ENCODE measurements at regions not wholly inside any gene's neighbourhood (a gene's known extent, or its start where the extent isn't known, plus 50 kb on each side); places are given as distances from the start of the nearest gene placed in this dataset.
"Not testable (repeated sequence)": the region's sequence is repeated elsewhere in the genome, so short reads cannot be mapped to it uniquely, and the experiment has no call there.

GRCh38 chr7:25598765-25599164 is 370.5 kb upstream of the NPVF start:
- no peak for ATAC-seq
- H3K27ac ChIP-seq, result no peak overlapping the region
- intact Hi-C loops (cut with DNase I), result no loop called here
- peaks cover 0 to 5% of the 10 kb centered on the region in 2 donors for H3K4me1 ChIP-seq
- H3K9me3 ChIP-seq, result no peaks in the 10 kb centered on the region
- DNase-seq, result no peak
- no peak overlapping the region for H3K4me3 ChIP-seq
- no peaks in the 10 kb centered on the region for H3K36me3 ChIP-seq
- TF ChIP-seq, protein P1, sequence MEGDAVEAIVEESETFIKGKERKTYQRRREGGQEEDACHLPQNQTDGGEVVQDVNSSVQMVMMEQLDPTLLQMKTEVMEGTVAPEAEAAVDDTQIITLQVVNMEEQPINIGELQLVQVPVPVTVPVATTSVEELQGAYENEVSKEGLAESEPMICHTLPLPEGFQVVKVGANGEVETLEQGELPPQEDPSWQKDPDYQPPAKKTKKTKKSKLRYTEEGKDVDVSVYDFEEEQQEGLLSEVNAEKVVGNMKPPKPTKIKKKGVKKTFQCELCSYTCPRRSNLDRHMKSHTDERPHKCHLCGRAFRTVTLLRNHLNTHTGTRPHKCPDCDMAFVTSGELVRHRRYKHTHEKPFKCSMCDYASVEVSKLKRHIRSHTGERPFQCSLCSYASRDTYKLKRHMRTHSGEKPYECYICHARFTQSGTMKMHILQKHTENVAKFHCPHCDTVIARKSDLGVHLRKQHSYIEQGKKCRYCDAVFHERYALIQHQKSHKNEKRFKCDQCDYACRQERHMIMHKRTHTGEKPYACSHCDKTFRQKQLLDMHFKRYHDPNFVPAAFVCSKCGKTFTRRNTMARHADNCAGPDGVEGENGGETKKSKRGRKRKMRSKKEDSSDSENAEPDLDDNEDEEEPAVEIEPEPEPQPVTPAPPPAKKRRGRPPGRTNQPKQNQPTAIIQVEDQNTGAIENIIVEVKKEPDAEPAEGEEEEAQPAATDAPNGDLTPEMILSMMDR (IDR thresholded peaks at IDR 0.05), result no peak
- peaks cover 0 to 12% of the 10 kb centered on the region in 2 donors for H3K27me3 ChIP-seq

- Histone ChIP-seq H3K27me3 (peaks cover 0 to 12% of the 10 kb centered on the region in 2 donors), H3K4me1 (peaks cover 0 to 5% of the 10 kb centered on the region in 2 donors), H3K9me3 (no peaks in the 10 kb centered on the region), H3K4me3 (no peak overlapping the region), H3K36me3 (no peaks in the 10 kb centered on the region), H3K27ac (no peak overlapping the region)
- ATAC-seq (no peak), DNase-seq (no peak)
- TF ChIP-seq, protein P1 (IDR thresholded peaks at IDR 0.05), result no peak
- intact Hi-C loops (cut with DNase I), result no loop called here
Observed at GRCh38 chr7:25600262-25600920, 372.1 kb upstream of the NPVF start.

DNA sequence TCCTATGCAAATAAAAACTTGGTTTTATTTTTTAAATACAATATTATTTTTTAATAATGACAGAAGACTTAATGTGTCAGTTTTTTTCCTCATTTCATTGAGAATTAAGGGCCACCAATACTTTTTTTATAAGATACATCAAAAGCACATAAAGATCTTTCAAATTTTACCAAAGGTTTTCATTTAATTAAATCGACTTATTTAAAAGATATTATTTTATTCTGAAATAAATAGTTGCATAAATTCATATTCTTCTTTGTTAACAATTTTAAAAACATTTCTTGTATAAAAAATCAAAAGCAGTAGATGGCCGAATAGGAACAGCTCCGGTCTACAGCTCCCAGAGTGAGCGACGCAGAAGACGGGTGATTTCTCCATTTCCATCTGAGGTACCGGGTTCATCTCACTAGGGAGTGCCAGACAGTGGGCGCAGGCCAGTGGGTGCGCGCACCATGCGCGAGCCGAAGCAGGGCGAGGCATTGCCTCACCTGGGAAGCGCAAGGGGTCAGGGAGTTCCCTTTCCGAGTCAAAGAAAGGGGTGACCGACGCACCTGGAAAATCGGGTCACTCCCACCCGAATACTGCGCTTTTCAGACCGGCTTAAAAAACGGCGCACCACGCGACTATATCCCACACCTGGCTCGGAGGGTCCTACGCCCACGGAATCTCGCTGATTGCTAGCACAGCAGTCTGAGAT is 374.6 kb upstream of the NPVF start:
- H3K36me3 ChIP-seq; H3K9me3 ChIP-seq; H3K27ac ChIP-seq; H3K4me1 ChIP-seq; intact Hi-C loops (cut with DNase I); ATAC-seq; DNase-seq: not testable (repeated sequence)
- H3K27me3 ChIP-seq, result peaks cover 0 to 12% of the 10 kb centered on the region in 2 donors
- peak overlapping the region; percentile 27 to 30 for H3K4me3 ChIP-seq

- intact Hi-C loops (cut with DNase I); DNase-seq; H3K9me3 ChIP-seq; H3K36me3 ChIP-seq; ATAC-seq; H3K27ac ChIP-seq; H3K4me1 ChIP-seq: not testable (repeated sequence)
- Histone ChIP-seq H3K4me3 (peak overlapping the region; percentile 27 to 30), H3K27me3 (peaks cover 0 to 12% of the 10 kb centered on the region in 2 donors)
Observed at GRCh38 chr7:25603427-25603740, 375.1 kb upstream of the NPVF start.

DNA sequence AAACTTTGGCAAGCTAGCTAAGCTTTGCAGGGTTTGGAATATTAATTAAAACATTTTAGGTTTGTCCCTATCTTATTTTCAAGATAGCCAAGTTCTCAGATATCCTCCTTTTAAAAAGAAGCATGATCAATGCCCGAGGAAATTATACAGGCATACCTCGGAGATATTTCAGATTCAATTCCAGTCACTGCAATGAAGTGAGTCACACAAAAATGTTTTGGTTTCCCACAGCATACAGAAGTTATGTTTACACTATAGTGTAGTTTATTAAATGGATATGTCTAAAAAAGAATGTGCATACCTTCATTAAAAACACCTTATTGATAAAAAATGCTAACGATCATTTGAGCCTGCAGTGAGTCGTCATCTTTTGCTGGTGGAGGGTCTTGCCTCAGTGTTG is 382.9 kb upstream of the NPVF start:
- Histone ChIP-seq H3K4me3 (no peak overlapping the region), H3K27ac (no peak overlapping the region), H3K36me3 (no peaks in the 10 kb centered on the region), H3K4me1 (peaks cover 0 to 4% of the 10 kb centered on the region in 2 donors), H3K27me3 (no peaks in the 10 kb centered on the region), H3K9me3 (peaks cover 0 to 10% of the 10 kb centered on the region in 2 donors)
- intact Hi-C loops (cut with DNase I), result no loop called here
- ATAC-seq (no peak), DNase-seq (no peak)
- TF ChIP-seq, protein P1 (IDR thresholded peaks at IDR 0.05), result no peak

DNA sequence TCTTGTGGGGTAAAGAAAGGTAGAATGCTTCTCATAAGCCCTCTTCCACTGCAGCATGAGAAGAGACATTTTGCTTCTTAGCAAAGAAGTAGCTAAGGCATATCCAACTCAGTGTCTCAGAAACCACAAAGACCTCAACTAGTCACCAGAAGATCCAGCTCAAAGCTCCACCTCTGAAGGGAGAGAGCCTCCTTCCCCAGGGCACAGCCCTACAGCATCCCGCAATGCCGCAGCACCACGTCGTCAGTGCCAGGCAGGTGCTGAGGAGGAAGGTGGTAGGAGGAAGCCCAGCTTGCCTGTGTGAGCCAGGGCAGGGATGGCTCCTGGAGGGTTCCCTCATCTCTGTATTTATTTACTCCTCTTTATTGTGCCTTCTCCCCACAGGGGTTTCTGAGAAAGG is 385.6 kb upstream of the NPVF start:
- Histone ChIP-seq H3K27me3 (no peaks in the 10 kb centered on the region), H3K9me3 (peaks cover 0 to 10% of the 10 kb centered on the region in 2 donors), H3K4me1 (peaks cover 0 to 4% of the 10 kb centered on the region in 2 donors), H3K4me3 (no peak overlapping the region), H3K27ac (no peak overlapping the region), H3K36me3 (no peaks in the 10 kb centered on the region)
- intact Hi-C loops (cut with DNase I), result no loop called here
- TF ChIP-seq, protein P1 (IDR thresholded peaks at IDR 0.05), result no peak
- DNase-seq, result no peak
- no peak for ATAC-seq

Data from left lung (tissue), 4 donors.